Subcutaneous abdominal adipose tissue (tissue), 5 donors: ENCODE measurements at regions not wholly inside any gene's neighbourhood (a gene's known extent, or its start where the extent isn't known, plus 50 kb on each side); places are given as distances from the start of the nearest gene placed in this dataset.
"Not testable (repeated sequence)": the region's sequence is repeated elsewhere in the genome, so short reads cannot be mapped to it uniquely, and the experiment has no call there.

Experiments
- H3K27ac ChIP-seq: one replicate; pipeline ENCODE4 v1.7.0; 2013; ENCODE audit warnings: low read depth, mild to moderate bottlenecking, inconsistent platforms, low read length, moderate library complexity
- H3K27me3 ChIP-seq, 5 donors: one replicate each; pipeline ENCODE4 v1.7.0; 2013; ENCODE audit warnings: low read length in 5 of 5, inconsistent platforms in 1 of 5; ENCODE audit not compliant: control insufficient read depth in 5 of 5, insufficient read depth in 4 of 5
- H3K36me3 ChIP-seq, 5 donors: one replicate each; pipeline ENCODE4 v1.7.0; 2013; ENCODE audit warnings: low read length in 5 of 5; ENCODE audit not compliant: control insufficient read depth in 5 of 5, insufficient read depth in 5 of 5
- H3K4me1 ChIP-seq, 5 donors: one replicate each; pipeline ENCODE4 v1.7.0; 2013; ENCODE audit warnings: low read length in 5 of 5, mild to moderate bottlenecking in 3 of 5, moderate library complexity in 1 of 5; ENCODE audit not compliant: control insufficient read depth in 5 of 5, insufficient read depth in 5 of 5
- H3K4me3 ChIP-seq, 5 donors: one replicate each; pipeline ENCODE4 v1.7.0; 2013; ENCODE audit warnings: low read length in 5 of 5, low read depth in 1 of 5
- H3K9ac ChIP-seq, 5 donors: one replicate each; pipeline ENCODE4 v1.7.0; 2013; ENCODE audit warnings: low read length in 5 of 5, mild to moderate bottlenecking in 4 of 5, moderate library complexity in 3 of 5
- H3K9me3 ChIP-seq, 5 donors: one replicate each; pipeline ENCODE4 v1.7.0; 2013; ENCODE audit warnings: low read length in 5 of 5; ENCODE audit not compliant: control insufficient read depth in 5 of 5
- donor health status: healthy.
- donor health status: healthy.
- donor health status: healthy.
- donor health status: healthy.
- donor health status: healthy.

DNA sequence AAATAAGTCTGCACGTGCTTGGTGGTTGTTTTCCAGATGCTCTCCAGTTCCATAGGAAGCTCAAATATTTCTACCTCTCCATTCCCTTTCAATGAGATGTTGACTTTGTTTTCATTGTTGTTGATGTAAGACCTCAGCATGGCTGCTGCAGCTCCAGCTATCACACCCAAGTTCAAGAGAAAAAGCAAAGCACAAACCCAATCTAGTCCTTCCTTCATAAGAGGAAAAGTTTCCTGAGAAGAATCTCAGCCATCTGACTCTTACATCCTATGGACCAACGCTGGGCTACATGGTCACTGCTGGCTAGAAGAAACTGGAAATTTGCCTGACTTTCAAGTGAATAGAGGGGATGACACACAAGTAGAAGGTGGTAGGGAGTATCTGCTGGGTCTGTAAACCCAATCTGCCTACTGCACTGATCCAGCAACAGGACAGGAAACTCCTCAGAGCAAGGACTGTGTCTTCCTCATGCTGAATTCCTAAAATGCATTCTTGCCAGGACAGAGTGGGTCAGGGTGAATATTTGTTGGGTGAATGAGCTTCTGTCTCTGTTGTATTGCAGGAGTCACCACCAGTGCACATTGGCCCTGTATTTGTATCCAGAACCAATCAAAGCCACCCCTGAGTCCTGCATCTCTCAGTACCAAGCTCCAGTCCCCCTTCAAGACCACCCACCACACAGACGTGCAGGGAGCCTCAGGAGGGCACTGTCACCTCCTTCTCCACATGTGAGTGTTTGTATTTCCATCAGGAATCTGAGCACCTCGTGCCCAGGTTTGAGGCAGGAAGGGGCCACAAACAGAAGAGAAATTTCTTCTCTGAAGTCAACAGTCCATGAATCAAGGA lies 118.0 kb upstream of the IGLL5 start:
- H3K27ac ChIP-seq, result no peak overlapping the region
- no peaks in the 10 kb centered on the region for H3K36me3 ChIP-seq
- no peaks in the 10 kb centered on the region for H3K9me3 ChIP-seq
- H3K27me3 ChIP-seq, result peaks cover 0 to 10% (median 5%) of the 10 kb centered on the region in 5 donors
- H3K4me3 ChIP-seq, result no peak overlapping the region
- H3K4me1 ChIP-seq, result peaks cover 0 to 12% (median 5%) of the 10 kb centered on the region in 5 donors
- H3K9ac ChIP-seq, result no peak overlapping the region

DNA sequence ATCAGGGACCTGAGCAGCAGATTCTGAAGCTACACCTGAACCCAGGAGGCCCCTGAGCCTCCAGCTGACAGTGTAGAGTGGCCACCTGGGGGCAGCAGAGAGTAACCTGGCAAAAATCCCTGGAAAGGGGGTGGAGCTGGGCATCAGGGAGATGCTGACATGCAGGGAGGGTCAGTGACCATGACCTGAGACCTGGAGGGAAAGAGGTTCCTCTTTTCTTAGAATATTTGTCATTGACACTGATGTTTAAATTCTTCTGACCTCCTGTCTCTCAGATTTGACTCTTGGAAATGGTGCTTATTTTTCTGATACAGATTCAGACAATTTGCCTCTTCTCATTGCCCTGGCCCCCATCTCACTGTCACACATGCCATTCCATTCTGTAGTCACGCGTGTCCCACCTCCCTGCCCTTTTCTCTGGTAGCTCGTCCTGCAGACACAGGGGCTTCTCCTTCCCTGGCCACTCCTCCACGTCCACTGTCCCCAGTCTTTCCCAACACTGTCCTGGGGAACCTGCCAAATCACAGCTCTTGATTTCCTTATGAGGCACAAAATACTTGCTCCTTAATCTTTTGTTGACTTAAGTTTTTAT lies 117.2 kb upstream of the IGLL5 start:
- H3K9me3 ChIP-seq, result no peaks in the 10 kb centered on the region

DNA sequence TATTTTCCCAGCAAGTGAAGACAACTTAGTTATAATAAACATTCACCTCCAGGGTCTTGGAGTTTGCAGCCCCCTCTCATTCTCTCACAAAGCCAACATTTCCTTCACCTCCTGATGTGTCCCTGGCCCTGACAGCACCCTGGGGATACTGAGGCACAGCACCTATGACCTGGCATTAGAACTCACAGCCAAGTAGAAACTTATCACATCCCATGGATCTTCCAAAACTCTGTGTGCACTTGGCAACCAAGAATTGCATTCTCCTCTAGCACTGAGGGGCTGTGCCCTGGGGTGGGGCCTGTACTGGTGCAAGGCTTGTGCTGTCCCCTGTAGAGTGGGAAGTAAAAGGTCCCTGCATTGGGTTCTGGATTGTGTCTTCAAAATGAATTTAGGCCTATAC lies 116.7 kb upstream of the IGLL5 start:
- H3K4me3 ChIP-seq, result no peak overlapping the region
- H3K27ac ChIP-seq, result no peak overlapping the region
- H3K4me1 ChIP-seq, result peaks cover 0 to 15% (median 5%) of the 10 kb centered on the region in 5 donors
- no peaks in the 10 kb centered on the region for H3K9me3 ChIP-seq
- no peak overlapping the region for H3K9ac ChIP-seq
- H3K36me3 ChIP-seq, result no peaks in the 10 kb centered on the region
- H3K27me3 ChIP-seq, result peaks cover 0 to 10% (median 5%) of the 10 kb centered on the region in 5 donors

More for the DNA sequence above, 117.2 kb upstream of the IGLL5 start:
- Histone ChIP-seq H3K4me1 (peaks cover 0 to 15% (median 5%) of the 10 kb centered on the region in 5 donors), H3K27me3 (peaks cover 0 to 10% (median 5%) of the 10 kb centered on the region in 5 donors), H3K36me3 (no peaks in the 10 kb centered on the region), H3K4me3 (no peak overlapping the region), H3K9ac (no peak overlapping the region), H3K27ac (no peak overlapping the region)

DNA sequence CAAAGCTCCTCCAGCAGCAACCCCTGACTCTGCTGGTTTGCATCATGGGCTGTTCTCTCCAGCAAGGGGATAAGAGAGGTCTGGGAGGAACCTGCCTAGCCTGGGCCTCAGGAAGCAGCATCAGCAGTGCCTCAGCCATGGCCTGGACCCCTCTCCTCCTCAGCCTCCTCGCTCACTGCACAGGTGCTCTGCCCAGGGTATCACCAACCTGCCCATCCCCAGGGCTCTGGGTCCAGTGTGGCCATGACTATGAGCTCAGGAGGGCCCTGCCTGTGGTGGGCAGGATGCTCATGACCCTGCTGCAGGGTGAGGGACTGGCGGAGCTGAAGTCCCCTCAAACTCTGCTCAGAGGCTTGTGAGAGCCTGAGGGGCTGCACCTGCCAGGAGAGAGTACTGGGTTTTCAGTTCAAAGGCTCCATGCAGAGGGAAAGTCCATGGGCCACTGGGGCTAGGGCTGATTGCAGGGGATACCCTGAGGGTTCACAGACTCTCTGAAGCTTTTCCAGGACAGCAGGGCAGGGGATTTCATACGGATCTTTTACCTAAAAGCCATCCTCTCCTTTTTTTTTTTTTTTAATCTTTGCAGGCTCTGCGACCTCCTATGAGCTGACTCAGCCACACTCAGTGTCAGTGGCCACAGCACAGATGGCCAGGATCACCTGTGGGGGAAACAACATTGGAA lies 115.8 kb upstream of the IGLL5 start:
- Histone ChIP-seq H3K36me3 (no peaks in the 10 kb centered on the region), H3K9ac (no peak overlapping the region), H3K4me3 (no peak overlapping the region), H3K9me3 (no peaks in the 10 kb centered on the region), H3K27ac (no peak overlapping the region), H3K27me3 (peaks cover 0 to 10% (median 5%) of the 10 kb centered on the region in 5 donors), H3K4me1 (peaks cover 0 to 15% (median 5%) of the 10 kb centered on the region in 5 donors)

DNA sequence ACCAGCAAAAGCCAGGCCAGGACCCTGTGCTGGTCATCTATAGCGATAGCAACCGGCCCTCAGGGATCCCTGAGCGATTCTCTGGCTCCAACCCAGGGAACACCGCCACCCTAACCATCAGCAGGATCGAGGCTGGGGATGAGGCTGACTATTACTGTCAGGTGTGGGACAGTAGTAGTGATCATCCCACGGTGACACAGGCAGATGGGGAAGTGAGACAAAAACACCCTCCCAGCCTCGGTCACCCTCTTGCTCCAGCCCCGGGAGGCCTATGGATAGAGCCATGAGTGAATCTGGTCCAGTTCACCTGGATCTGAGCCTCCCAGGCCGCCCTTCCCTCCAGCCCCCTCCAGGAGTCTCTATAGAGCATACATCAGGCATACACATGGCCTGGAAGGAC lies 115.2 kb upstream of the IGLL5 start:
- H3K9me3 ChIP-seq, result no peaks in the 10 kb centered on the region
- H3K36me3 ChIP-seq, result no peaks in the 10 kb centered on the region
- H3K9ac ChIP-seq, result no peak overlapping the region

DNA sequence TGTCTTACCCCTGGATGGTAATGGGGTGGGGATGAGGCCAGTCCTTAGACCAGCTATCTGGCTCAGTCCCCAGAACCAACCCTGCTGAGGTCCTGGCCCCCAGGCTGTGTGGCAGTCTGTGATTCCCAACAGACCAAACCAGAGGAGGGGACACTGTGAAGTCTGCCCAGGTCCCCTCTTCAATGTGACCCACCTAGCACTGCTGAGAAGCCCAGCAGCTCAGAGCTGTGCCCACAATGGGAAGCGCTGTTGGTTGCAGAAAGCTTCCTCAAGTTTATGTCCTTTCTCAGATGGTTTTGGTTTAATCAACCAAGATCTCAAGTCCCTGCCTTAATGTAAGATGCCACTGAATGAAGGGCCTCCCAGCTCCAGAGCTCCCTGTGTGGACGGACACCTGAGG lies 114.7 kb upstream of the IGLL5 start:
- H3K4me1 ChIP-seq, result peaks cover 0 to 15% (median 5%) of the 10 kb centered on the region in 5 donors
- no peak overlapping the region for H3K27ac ChIP-seq
- H3K4me3 ChIP-seq, result no peak overlapping the region
- no peak overlapping the region for H3K9ac ChIP-seq
- no peaks in the 10 kb centered on the region for H3K9me3 ChIP-seq
- H3K27me3 ChIP-seq, result peaks cover 0 to 7% (median 2%) of the 10 kb centered on the region in 5 donors
- no peaks in the 10 kb centered on the region for H3K36me3 ChIP-seq

More for the DNA sequence above, 115.2 kb upstream of the IGLL5 start:
- H3K4me3 ChIP-seq, result no peak overlapping the region
- no peak overlapping the region for H3K27ac ChIP-seq
- H3K27me3 ChIP-seq, result peaks cover 0 to 7% (median 2%) of the 10 kb centered on the region in 5 donors
- H3K4me1 ChIP-seq, result peaks cover 0 to 15% (median 5%) of the 10 kb centered on the region in 5 donors

DNA sequence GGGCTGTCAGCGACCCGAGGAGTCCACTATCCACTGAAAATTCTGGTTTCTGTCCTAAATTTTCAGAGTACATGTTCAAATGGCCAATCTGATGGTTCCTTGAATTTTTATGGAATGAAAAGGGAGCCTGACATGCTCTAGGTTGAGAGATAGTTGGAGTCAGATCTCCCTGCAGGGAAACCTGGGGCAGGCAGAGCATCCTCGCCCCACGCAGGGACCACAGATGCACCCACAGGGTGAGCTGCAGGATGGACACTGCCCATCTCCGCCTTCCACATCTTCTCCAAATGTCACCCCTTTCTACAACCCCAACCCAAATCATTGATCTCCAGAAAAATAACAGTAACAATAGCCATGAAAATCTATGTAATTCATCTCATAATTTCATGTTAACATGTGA lies 114.2 kb upstream of the IGLL5 start:
- no peak overlapping the region for H3K4me3 ChIP-seq
- H3K9ac ChIP-seq, result no peak overlapping the region
- H3K27ac ChIP-seq, result no peak overlapping the region
- H3K9me3 ChIP-seq, result no peaks in the 10 kb centered on the region
- no peaks in the 10 kb centered on the region for H3K36me3 ChIP-seq
- peaks cover 0 to 15% (median 5%) of the 10 kb centered on the region in 5 donors for H3K4me1 ChIP-seq
- H3K27me3 ChIP-seq, result peaks cover 0 to 4% (median 2%) of the 10 kb centered on the region in 5 donors

DNA sequence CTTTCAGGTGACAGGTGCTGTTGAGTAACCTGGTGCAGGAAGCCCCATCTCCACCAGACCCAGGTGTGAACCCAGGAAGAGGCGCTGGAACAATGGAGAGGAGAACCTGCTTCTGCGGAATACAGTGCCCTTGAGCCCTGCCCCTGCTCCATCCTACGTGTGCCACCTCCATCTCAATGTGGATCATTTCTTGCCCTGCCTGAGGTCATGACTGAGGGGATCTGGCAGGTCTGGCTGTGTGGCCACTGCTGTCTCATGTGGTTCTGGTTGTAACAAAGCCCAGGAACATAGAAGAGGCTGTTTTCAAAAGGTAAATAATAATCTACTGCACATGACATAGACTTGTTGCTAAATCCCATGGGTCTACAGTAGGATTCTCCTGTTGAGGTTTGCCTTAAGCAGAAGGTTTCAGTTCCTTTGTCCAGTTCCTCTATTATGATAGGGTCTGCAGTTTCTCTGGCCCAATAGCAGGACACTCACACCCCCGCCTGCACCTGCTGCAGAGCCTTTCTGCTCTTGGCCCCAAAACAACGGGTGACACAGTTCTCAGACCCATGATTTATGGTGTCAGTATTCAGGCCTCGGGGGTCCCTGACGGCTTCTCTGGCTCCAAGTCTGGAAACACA lies 113.5 kb upstream of the IGLL5 start:
- no peaks in the 10 kb centered on the region for H3K36me3 ChIP-seq
- H3K4me3 ChIP-seq, result no peak overlapping the region
- no peak overlapping the region for H3K27ac ChIP-seq
- no peak overlapping the region for H3K9ac ChIP-seq
- H3K27me3 ChIP-seq, result peaks cover 0 to 2% (median 0%) of the 10 kb centered on the region in 5 donors
- H3K4me1 ChIP-seq, result peaks cover 0 to 15% (median 5%) of the 10 kb centered on the region in 5 donors
- H3K9me3 ChIP-seq, result no peaks in the 10 kb centered on the region

DNA sequence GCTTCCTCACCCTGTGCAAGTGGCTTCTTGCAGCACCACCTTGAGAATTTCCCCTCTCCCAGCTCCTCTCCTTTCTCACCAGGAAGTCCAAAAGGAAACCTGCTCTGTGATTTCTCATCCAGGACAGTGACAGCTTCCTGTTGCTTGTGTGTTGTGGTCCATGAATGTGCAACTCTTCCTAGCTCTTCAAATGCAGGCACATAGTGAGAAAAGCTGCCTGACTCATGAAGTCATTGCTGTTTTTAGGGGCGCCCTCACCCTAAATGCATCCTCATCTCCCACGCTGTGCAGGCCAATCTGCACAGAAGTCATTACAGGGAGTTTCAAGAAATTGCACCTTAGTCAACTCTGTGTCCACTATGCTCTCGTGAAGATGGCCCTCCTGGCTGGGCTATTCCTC lies 112.9 kb upstream of the IGLL5 start:
- not testable (repeated sequence) for H3K9ac ChIP-seq, H3K9me3 ChIP-seq, H3K36me3 ChIP-seq, H3K4me3 ChIP-seq, H3K27ac ChIP-seq, H3K27me3 ChIP-seq
- H3K4me1 ChIP-seq, result peaks cover 0 to 15% (median 5%) of the 10 kb centered on the region in 5 donors
